Transverse colon (tissue), 3 donors: ENCODE measurements at regions not wholly inside any gene's neighbourhood (a gene's known extent, or its start where the extent isn't known, plus 50 kb on each side); places are given as distances from the start of the nearest gene placed in this dataset.

Source experiments
- POLR2A ChIP-seq: fragments of 450-650 bp; IDR thresholded peaks from one replicate; pipeline ENCODE4 v1.6.1; 2016; ENCODE audit warnings: antibody characterized with exemption, mild to moderate bottlenecking, moderate library complexity
- TF ChIP-seq, protein P1 (sequence below), 5 experiments: fragments of 200-600 bp in 3 of 5; fragments of 450-650 bp in 2 of 5; sonication (generic) in 3 of 5; IDR thresholded peaks; 1 replicate in 2 of 5; 2 replicates in 3 of 5; pipeline ENCODE4 v1.5.1; 2016 to 2017; ENCODE audit warnings: antibody characterized with exemption in 5 of 5, inconsistent platforms in 3 of 5, mild to moderate bottlenecking in 2 of 5, moderate library complexity in 1 of 5

DNA sequence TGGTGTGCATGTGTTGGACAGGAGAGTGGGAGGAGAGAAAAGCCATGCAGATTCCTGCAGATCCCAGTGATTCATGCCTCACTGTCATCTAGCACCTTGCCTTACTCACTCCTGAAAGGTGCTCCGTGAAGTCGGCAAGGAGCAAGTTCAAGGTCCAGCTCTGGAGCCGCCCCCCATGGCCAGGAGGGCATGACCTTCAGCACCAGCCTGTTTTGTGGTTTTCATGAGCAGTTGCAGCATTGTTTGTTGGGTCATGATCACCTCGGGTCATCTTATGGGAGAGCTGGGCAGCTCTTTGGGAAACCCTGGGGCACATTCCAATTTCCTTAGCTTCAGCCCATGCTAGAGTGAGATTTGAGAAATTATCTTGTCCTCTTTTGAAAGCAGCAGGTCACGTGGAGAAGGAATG lies 137.5 kb upstream of the IRX3 start:
- no peak for TF ChIP-seq POLR2A
- TF ChIP-seq, protein P1, sequence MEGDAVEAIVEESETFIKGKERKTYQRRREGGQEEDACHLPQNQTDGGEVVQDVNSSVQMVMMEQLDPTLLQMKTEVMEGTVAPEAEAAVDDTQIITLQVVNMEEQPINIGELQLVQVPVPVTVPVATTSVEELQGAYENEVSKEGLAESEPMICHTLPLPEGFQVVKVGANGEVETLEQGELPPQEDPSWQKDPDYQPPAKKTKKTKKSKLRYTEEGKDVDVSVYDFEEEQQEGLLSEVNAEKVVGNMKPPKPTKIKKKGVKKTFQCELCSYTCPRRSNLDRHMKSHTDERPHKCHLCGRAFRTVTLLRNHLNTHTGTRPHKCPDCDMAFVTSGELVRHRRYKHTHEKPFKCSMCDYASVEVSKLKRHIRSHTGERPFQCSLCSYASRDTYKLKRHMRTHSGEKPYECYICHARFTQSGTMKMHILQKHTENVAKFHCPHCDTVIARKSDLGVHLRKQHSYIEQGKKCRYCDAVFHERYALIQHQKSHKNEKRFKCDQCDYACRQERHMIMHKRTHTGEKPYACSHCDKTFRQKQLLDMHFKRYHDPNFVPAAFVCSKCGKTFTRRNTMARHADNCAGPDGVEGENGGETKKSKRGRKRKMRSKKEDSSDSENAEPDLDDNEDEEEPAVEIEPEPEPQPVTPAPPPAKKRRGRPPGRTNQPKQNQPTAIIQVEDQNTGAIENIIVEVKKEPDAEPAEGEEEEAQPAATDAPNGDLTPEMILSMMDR (IDR thresholded peaks at IDR 0.05), result no peak
